Heart right ventricle (tissue), 16 donors: ENCODE measurements at regions not wholly inside any gene's neighbourhood (a gene's known extent, or its start where the extent isn't known, plus 50 kb on each side); places are given as distances from the start of the nearest gene placed in this dataset.

Source experiments
- ATAC-seq, 8 donors: fragments of 200-7000 bp; cut with Tn5 transposase; one replicate each; pipeline ENCODE4 v1.9.1; 2020; ENCODE audit warnings: mild to moderate bottlenecking in 8 of 8, moderate library complexity in 8 of 8, moderate number of reproducible peaks in 1 of 8
- DNase-seq, 2 donors: peaks; one replicate each; pipeline ENCODE4 v3.0.0-alpha.2; 2020
- H3K27ac ChIP-seq, 10 donors: fragments of 200-600 bp; sonication (generic) in 2 of 10; one replicate each; pipeline versions ENCODE4 v1.5.0 to v1.8.0; 2020 to 2022; ENCODE audit warnings: mild to moderate bottlenecking in 3 of 10
- H3K27me3 ChIP-seq, 7 donors: fragments of 200-600 bp; one replicate each; pipeline ENCODE4 v1.8.0; 2021 to 2022; ENCODE audit warnings: mild to moderate bottlenecking in 2 of 7
- H3K36me3 ChIP-seq, 9 donors: fragments of 200-600 bp; sonication (generic) in 1 of 9; one replicate each; pipeline versions ENCODE4 v1.5.0 to v1.8.0; 2020 to 2022; ENCODE audit warnings: mild to moderate bottlenecking in 2 of 9
- H3K4me1 ChIP-seq, 9 donors: fragments of 200-600 bp; sonication (generic) in 1 of 9; one replicate each; pipeline versions ENCODE4 v1.5.0 to v1.8.0; 2020 to 2022; ENCODE audit warnings: mild to moderate bottlenecking in 4 of 9
- H3K4me3 ChIP-seq, 10 donors: fragments of 200-600 bp; sonication (generic) in 2 of 10; one replicate each; pipeline versions ENCODE4 v1.5.0 to v1.8.0; 2020 to 2022; ENCODE audit warnings: mild to moderate bottlenecking in 7 of 10, moderate library complexity in 2 of 10
- H3K9me3 ChIP-seq, 11 donors: fragments of 200-600 bp in 10 of 11; sonication (generic) in 2 of 11; one replicate each; pipeline versions ENCODE4 v1.5.0 to v1.8.0; 2013 to 2022; ENCODE audit warnings: mild to moderate bottlenecking in 2 of 11, control low read depth in 1 of 11, moderate library complexity in 1 of 11
- WGBS, 2 donors: extraction: QIAGEN DNeasy Blood & Tissue Kit; methylation state at CpG; one replicate each; pipeline ENCODE4 v1.1.7; 2013; ENCODE audit warnings: inconsistent platforms in 1 of 2; 5-methylcytosine and 5-hydroxymethylcytosine counted together
- intact Hi-C, 10 donors: fragments of 100-400 bp; cut with DNase I; formaldehyde crosslinking; loops; one replicate each; pipeline versions ENCODE4 v1.11.1 to v1.14.2; 2022
- TF ChIP-seq, protein P1 (sequence below), 9 donors: fragments of 200-600 bp; sonication (generic) in 2 of 9; IDR thresholded peaks; one replicate each; pipeline versions ENCODE4 v1.5.0 to v1.8.0; 2021 to 2022; ENCODE audit warnings: antibody characterized with exemption in 9 of 9, mild to moderate bottlenecking in 5 of 9, moderate library complexity in 1 of 9
- donor health status: Arrhythmogenic right ventricular cardiomyopathy.
- donor health status: ischemic (EF 13 %, LVEDD 7.1; RV severe dilation, severe dysfunction).
- donor health status: healthy with polysubstance abuse.
- donor health status: DM: no; HTN: yes; CAD: no.
- donor health status: DM: no; HTN: no; CAD: no.
- donor health status: ischemic (EF 25% LVEDD 6.9; RV normal size, moderate dysfunction).
- donor health status: ischemic (EF 25% LVEDD 5.7; RV mildly dilated, moderate dysfunction).
- donor health status: healthy.
- donor health status: DM: yes; HTN: yes; CAD: no.
- donor health status: Ischemic cardiomyopathy.
- donor health status: ischemic (EF 35%, LVEDD 5.7; RV mildly dilated, moderate dysfunction).
- donor health status: nonischemic (EF 11% LVEDD 7.7; RV severe dilation, severe dysfunction).
- donor health status: DM: yes; HTN: yes; CAD: no.
- donor health status: PGD.
- donor health status: ischemic (EF 29% LVEDD 5.4; RV normal size, mild dysfunction).
- donor health status: nonischemic (EF 23%, LVEDD 6.1; RV moderate dilation, normal function).

DNA sequence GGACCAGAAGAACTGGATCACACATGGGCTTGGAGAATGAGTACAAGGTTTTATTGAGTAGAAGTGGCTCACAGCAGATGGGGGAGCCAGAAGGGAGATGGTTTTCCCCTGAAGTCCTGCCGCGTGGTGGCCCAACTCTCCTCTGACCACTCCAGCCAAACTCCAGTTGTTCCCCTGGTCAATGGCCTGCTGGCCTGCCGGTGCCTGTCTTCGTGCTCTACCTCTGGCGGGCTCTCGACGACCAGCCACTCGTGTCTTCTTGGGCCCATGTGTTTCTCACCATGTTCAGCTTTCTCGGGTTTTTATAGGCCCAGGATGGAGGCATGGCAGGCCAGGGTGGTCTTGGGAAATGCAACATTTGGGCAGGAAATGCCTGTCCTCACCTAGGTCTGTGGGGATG is 519.6 kb downstream of the CYLC2 start:
- DNase-seq (no peak), ATAC-seq (no peak)
- no peak overlapping the region for H3K4me3 ChIP-seq
- no peaks in the 10 kb centered on the region for H3K4me1 ChIP-seq
- 94 to 95% methylated on average over 9 of the region's 9 CpGs for WGBS, 2 donors
- no peaks in the 10 kb centered on the region for H3K36me3 ChIP-seq
- peaks cover 0 to 4% (median 0%) of the 10 kb centered on the region in 11 donors for H3K9me3 ChIP-seq
- H3K27me3 ChIP-seq, result no peaks in the 10 kb centered on the region
- intact Hi-C loops, result no loop called here
- H3K27ac ChIP-seq, result no peak overlapping the region
- TF ChIP-seq, protein P1, sequence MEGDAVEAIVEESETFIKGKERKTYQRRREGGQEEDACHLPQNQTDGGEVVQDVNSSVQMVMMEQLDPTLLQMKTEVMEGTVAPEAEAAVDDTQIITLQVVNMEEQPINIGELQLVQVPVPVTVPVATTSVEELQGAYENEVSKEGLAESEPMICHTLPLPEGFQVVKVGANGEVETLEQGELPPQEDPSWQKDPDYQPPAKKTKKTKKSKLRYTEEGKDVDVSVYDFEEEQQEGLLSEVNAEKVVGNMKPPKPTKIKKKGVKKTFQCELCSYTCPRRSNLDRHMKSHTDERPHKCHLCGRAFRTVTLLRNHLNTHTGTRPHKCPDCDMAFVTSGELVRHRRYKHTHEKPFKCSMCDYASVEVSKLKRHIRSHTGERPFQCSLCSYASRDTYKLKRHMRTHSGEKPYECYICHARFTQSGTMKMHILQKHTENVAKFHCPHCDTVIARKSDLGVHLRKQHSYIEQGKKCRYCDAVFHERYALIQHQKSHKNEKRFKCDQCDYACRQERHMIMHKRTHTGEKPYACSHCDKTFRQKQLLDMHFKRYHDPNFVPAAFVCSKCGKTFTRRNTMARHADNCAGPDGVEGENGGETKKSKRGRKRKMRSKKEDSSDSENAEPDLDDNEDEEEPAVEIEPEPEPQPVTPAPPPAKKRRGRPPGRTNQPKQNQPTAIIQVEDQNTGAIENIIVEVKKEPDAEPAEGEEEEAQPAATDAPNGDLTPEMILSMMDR (IDR thresholded peaks at IDR 0.05), result no peak

DNA sequence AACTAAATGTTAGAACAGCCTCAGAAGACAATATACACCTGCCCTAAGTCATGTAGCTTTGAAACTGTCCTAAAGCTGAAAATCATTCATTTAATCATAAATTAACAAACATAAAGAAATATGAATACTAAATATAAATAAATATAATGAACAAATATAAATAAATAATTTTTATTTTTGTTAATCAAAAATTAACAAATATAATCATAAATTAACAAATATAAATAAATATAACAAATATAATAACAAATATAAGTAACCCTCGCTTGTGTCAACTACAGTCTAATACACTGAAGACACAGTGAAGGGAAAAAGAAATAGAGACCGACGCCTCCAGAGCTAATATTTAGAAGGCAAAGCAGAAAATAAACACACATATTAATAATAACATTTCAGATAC is 527.3 kb downstream of the CYLC2 start:
- H3K4me1 ChIP-seq, result no peaks in the 10 kb centered on the region
- TF ChIP-seq, protein P1 (IDR thresholded peaks at IDR 0.05), result no peak
- no peaks in the 10 kb centered on the region for H3K27me3 ChIP-seq
- H3K27ac ChIP-seq, result no peak overlapping the region
- H3K36me3 ChIP-seq, result no peaks in the 10 kb centered on the region
- intact Hi-C loops, result no loop called here
- ATAC-seq (no peak), DNase-seq (no peak)
- 93 to 95% methylated on average over 3 of the region's 3 CpGs for WGBS, 2 donors
- no peaks in the 10 kb centered on the region for H3K9me3 ChIP-seq
- H3K4me3 ChIP-seq, result no peak overlapping the region

DNA sequence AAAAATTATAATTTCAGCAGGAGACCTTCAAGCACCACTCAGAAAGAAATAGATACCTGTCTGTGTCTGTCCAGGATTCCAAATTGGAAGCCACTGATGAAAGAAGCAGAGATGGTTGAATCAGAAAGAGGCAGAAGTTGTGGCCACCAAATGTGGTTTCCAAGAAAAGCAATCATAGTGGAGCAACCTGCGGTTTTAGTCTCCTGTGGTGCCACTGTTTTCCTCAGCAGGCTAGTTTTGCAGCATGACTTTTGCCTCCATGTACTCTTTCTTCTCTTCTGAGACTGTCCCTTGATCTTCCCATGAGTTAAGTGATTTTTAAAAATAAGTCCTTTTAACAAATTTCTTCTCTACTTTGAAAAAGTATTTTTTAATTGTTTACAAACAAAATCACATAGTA is 535.8 kb downstream of the CYLC2 start:
- 58 to 78% methylated on average over 1 of the region's 1 CpG for WGBS, 2 donors
- peaks cover 0 to 14% (median 0%) of the 10 kb centered on the region in 11 donors for H3K9me3 ChIP-seq
- H3K27me3 ChIP-seq, result no peaks in the 10 kb centered on the region
- H3K4me1 ChIP-seq, result no peaks in the 10 kb centered on the region
- H3K36me3 ChIP-seq, result no peaks in the 10 kb centered on the region
- intact Hi-C loops, result no loop called here
- no peak overlapping the region for H3K27ac ChIP-seq
- no peak for ATAC-seq
- no peak overlapping the region for H3K4me3 ChIP-seq
- no peak for DNase-seq
- TF ChIP-seq, protein P1 (IDR thresholded peaks at IDR 0.05), result no peak

DNA sequence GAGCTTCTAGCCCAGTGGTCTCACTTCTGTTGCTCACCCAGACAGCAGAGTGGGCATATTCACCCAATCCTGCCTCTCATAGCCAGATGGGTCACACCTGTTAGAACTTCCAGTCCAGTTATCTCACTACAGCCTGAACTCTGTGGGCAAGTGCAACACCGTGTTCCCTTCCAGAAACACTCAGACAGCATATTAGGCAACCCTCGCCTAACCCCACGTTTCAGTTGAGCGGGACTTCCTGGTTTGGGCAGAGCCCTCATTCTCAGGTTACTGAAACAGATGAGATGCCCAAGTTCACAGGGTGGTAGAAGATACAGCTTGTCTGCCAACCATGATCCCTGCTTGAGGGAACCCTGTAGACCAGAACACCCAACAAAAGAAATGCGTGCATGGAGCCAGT is 538.2 kb downstream of the CYLC2 start:
- Histone ChIP-seq H3K36me3 (no peaks in the 10 kb centered on the region), H3K27me3 (no peaks in the 10 kb centered on the region), H3K4me1 (no peaks in the 10 kb centered on the region), H3K27ac (no peak overlapping the region), H3K4me3 (no peak overlapping the region), H3K9me3 (peaks cover 0 to 18% (median 0%) of the 10 kb centered on the region in 11 donors)
- DNase-seq (no peak), ATAC-seq (no peak)
- TF ChIP-seq, protein P1 (IDR thresholded peaks at IDR 0.05), result no peak
- 84 to 91% methylated on average over 5 of the region's 5 CpGs for WGBS, 2 donors
- intact Hi-C loops, result no loop called here

DNA sequence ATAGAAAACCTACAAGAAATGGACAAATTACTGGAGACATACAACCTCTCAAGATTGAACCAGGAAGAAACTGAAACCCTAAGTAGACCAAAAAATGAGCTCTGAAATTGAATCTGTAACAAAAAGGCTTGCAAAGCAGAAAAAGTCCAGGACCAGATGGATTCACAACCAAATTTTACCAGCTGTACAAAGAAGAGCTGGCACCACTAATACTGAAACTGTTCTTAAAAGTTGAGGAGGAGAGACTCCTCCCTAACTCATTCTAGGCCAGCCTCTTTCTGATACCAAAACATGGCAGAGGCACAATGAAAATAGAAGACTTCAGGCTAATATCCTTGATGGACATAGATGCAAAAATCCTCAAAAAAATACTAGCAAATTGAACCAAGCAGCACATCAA is 542.3 kb downstream of the CYLC2 start:
- DNase-seq, result no peak
- no peaks in the 10 kb centered on the region for H3K4me1 ChIP-seq
- peaks cover 0 to 29% (median 2%) of the 10 kb centered on the region in 11 donors for H3K9me3 ChIP-seq
- no peaks in the 10 kb centered on the region for H3K36me3 ChIP-seq
- intact Hi-C loops, result no loop called here
- no peak overlapping the region for H3K27ac ChIP-seq
- no peak for ATAC-seq
- no peak overlapping the region for H3K4me3 ChIP-seq
- H3K27me3 ChIP-seq, result no peaks in the 10 kb centered on the region
- TF ChIP-seq, protein P1 (IDR thresholded peaks at IDR 0.05), result no peak
